K562 (cell line): ENCODE measurements at regions not wholly inside any gene's neighbourhood (a gene's known extent, or its start where the extent isn't known, plus 50 kb on each side); places are given as distances from the start of the nearest gene placed in this dataset.

ENCODE experiments used
- ATAC-seq: fragments of 200-7000 bp; cut with Tn5 transposase; 3 replicates; pipeline ENCODE4 v1.9.1; 2020; ENCODE audit warnings: moderate library complexity
- BruUV-seq: library from RNA; stranded (reverse); fragments of 400-500 nt; replicated peaks from 2 replicates; lab custom pipeline; 2021; lab: Mats Ljungman, UMichigan
- CTCF ChIA-PET: fragments of 300-600 bp; formaldehyde crosslinking; extraction: SDS; loops from one replicate; lab custom pipeline; 2021; ENCODE audit warnings: low intra/inter-chr PET ratio; lab: Yijun Ruan, JAX
- POLR2A ChIA-PET: fragments of 300-600, 350-650 bp; sonication (Branson Sonifier 250); formaldehyde crosslinking; extraction: SDS; loops from one replicate; lab custom pipeline; 2021; ENCODE audit warnings: antibody characterized with exemption, inconsistent platforms; lab: Yijun Ruan, JAX
- DNase-seq, 4 experiments: peaks; one replicate each; pipeline versions ENCODE4 v3.0.0 to v3.0.0-alpha.2; 2011 to 2018; ENCODE audit warnings: low spot score in 3 of 4, mixed read lengths in 3 of 4; ENCODE audit errors: extremely low read depth in 1 of 4
- FAIRE-seq: peaks from 2 replicates; lab custom pipeline; 2011; peaks lifted over from hg19 to GRCh38; lab: Jason Lieb, UNC
- H2AFZ ChIP-seq: 2 replicates; pipeline ENCODE4 v1.6.0; 2011; ENCODE audit warnings: low read depth, low read length, control low read depth, inconsistent platforms
- H3K27ac ChIP-seq: fragments of 200-600 bp; 3 replicates; pipeline ENCODE4 v1.8.0; 2011; ENCODE audit warnings: low read depth, mild to moderate bottlenecking, control low read depth, inconsistent platforms, low read length, moderate library complexity, mixed read lengths; ENCODE audit errors: extremely low read depth
- H3K27me3 ChIP-seq, 2 experiments: fragments of 300-600 bp in 1 of 2; 2 replicates in 1 of 2; 3 replicates in 1 of 2; pipeline versions ENCODE4 v1.6.0 to v1.8.0; 2011; ENCODE audit warnings: inconsistent platforms in 2 of 2, low read length in 2 of 2, mild to moderate bottlenecking in 1 of 2, mixed read lengths in 1 of 2, moderate library complexity in 1 of 2; ENCODE audit not compliant: control insufficient read depth in 2 of 2, insufficient read depth in 2 of 2
- H3K36me3 ChIP-seq: fragments of 300-600 bp; 3 replicates; pipeline ENCODE4 v1.8.0; 2011; ENCODE audit warnings: mild to moderate bottlenecking, low read length, inconsistent platforms; ENCODE audit not compliant: control insufficient read depth, insufficient read depth
- H3K4me1 ChIP-seq, 2 experiments: fragments of 200-600 bp in 1 of 2; replicated peaks in 1 of 2; 2 replicates in 1 of 2; 3 replicates in 1 of 2; pipeline versions ENCODE4 v1.5.1 to v1.8.0; 2011; ENCODE audit warnings: inconsistent platforms in 2 of 2, low read length in 2 of 2, mild to moderate bottlenecking in 1 of 2, mixed read lengths in 1 of 2, moderate library complexity in 1 of 2; ENCODE audit not compliant: control insufficient read depth in 2 of 2, insufficient read depth in 2 of 2
- H3K4me2 ChIP-seq: 2 replicates; pipeline ENCODE4 v1.6.1; 2011; ENCODE audit warnings: low read length, control low read depth, inconsistent platforms, mixed read lengths; ENCODE audit not compliant: insufficient read depth
- H3K4me3 ChIP-seq: fragments of 200-600 bp; sonication (generic), shearing (Covaris generic); 2 replicates; pipeline ENCODE4 v1.5.1; 2016; ENCODE audit warnings: control low read depth, inconsistent platforms
- H3K79me2 ChIP-seq: fragments of 200-600 bp; 3 replicates; pipeline ENCODE4 v1.8.0; 2011; ENCODE audit warnings: low read length, inconsistent platforms; ENCODE audit not compliant: control insufficient read depth, insufficient read depth
- H3K9ac ChIP-seq, 2 experiments: 2 replicates each; pipeline versions ENCODE4 v1.6.0 to v1.6.1; 2011; ENCODE audit warnings: low read depth in 2 of 2, low read length in 2 of 2, control low read depth in 1 of 2, inconsistent platforms in 1 of 2, mild to moderate bottlenecking in 1 of 2, mixed read lengths in 1 of 2; ENCODE audit not compliant: insufficient read depth in 1 of 2
- H3K9me1 ChIP-seq: one replicate; pipeline ENCODE4 v1.6.0; 2011; ENCODE audit warnings: inconsistent platforms, mild to moderate bottlenecking, low read length, moderate library complexity; ENCODE audit not compliant: control insufficient read depth, insufficient read depth
- H3K9me3 ChIP-seq: replicated peaks from 2 replicates; pipeline ENCODE4 v1.5.1; 2011; ENCODE audit warnings: low read depth, low read length, inconsistent platforms; ENCODE audit not compliant: control insufficient read depth, insufficient read depth
- H4K20me1 ChIP-seq: replicated peaks from 2 replicates; pipeline ENCODE4 v1.6.1; 2011; ENCODE audit warnings: low read length, inconsistent platforms, mixed read lengths; ENCODE audit not compliant: control insufficient read depth, insufficient read depth
- CBX3 ChIP-seq, 2 experiments: IDR thresholded peaks; 1 replicate in 1 of 2; 2 replicates in 1 of 2; pipeline ENCODE4 v1.6.1; 2012; ENCODE audit warnings: inconsistent platforms in 2 of 2, low read length in 2 of 2, borderline replicate concordance in 1 of 2, control low read depth in 1 of 2
- CC2D1A ChIP-seq: fragments of 450-650 bp; IDR thresholded peaks from 2 replicates; pipeline ENCODE4 v1.6.1; 2017; ENCODE audit warnings: mild to moderate bottlenecking
- E2F4 ChIP-seq: sonication (generic); formaldehyde crosslinking; IDR thresholded peaks from 2 replicates; pipeline ENCODE4 v1.8.0; 2022; ENCODE audit warnings: mild to moderate bottlenecking, low read depth, missing genetic modification reagents
- HES1 ChIP-seq: fragments of 450-650 bp; IDR thresholded peaks from 2 replicates; pipeline ENCODE4 v1.6.1; 2016; ENCODE audit warnings: low read depth, mild to moderate bottlenecking, moderate library complexity
- PATZ1 ChIP-seq: fragments of 250-450 bp; sonication (Bioruptor Pico); IDR thresholded peaks from 2 replicates; pipeline ENCODE4 v1.5.0; 2020; ENCODE audit warnings: mild to moderate bottlenecking, borderline replicate concordance
- RBM22 ChIP-seq: fragments of 200-400 bp; formaldehyde crosslinking; IDR thresholded peaks from 2 replicates; pipeline ENCODE4 v1.6.1; 2018; ENCODE audit warnings: low read length, low read depth; ENCODE audit not compliant: poor library complexity, severe bottlenecking
- RFX5 ChIP-seq: IDR thresholded peaks from 2 replicates; pipeline ENCODE4 v1.6.1; 2011; ENCODE audit warnings: low read depth, mild to moderate bottlenecking, improper control_type of control experiment, low read length
- SFPQ ChIP-seq: fragments of 200-400 bp; formaldehyde crosslinking; IDR thresholded peaks from 2 replicates; pipeline ENCODE4 v1.6.1; 2017; ENCODE audit warnings: mild to moderate bottlenecking, low read depth, low read length, moderate library complexity
- SMC3 ChIP-seq: conservative IDR thresholded peaks from 2 replicates; pipeline ENCODE4 v1.6.1; 2011; ENCODE audit warnings: low read depth, low read length, improper control_type of control experiment; ENCODE audit not compliant: insufficient read depth
- TFE3 ChIP-seq: fragments of 450-650 bp; formaldehyde crosslinking; IDR thresholded peaks from 2 replicates; pipeline ENCODE4 v1.4.0; 2020; ENCODE audit warnings: mild to moderate bottlenecking, mixed read lengths
- ZNF197 ChIP-seq: fragments of 200-800 bp; sonication (Bioruptor generic); IDR thresholded peaks from 2 replicates; pipeline ENCODE4 v1.6.1; 2016; ENCODE audit warnings: low read depth, missing genetic modification characterization, missing compliant biosample characterization
- ZNF3 ChIP-seq: fragments of 250-450 bp; sonication (Bioruptor Pico); IDR thresholded peaks from 2 replicates; pipeline ENCODE4 v1.5.0; 2021; ENCODE audit warnings: mild to moderate bottlenecking, moderate library complexity
- ZNF780A ChIP-seq: fragments of 250-450 bp; sonication (Bioruptor Pico); IDR thresholded peaks from 2 replicates; pipeline ENCODE4 v1.5.0; 2021; ENCODE audit warnings: mild to moderate bottlenecking
- WGBS: fragments of 100-300 bp; shearing (Covaris generic); methylation state at CpG from one replicate; pipeline ENCODE4 v1.1.6; 2016; ENCODE audit warnings: low coverage, mixed read lengths; ENCODE audit not compliant: insufficient coverage; ENCODE audit errors: missing lambda C conversion rate; 5-methylcytosine and 5-hydroxymethylcytosine counted together
- in situ Hi-C: fragments of 300-500 bp; cut with MboI; formaldehyde crosslinking; loops from 4 replicates; pipeline ENCODE4 v1.15.0; 2018; ENCODE audit warnings: inconsistent platforms, mixed read lengths
- intact Hi-C: fragments of 100-400 bp; cut with micrococcal nuclease; formaldehyde crosslinking; loops from 2 replicates; pipeline ENCODE4 v1.14.2; 2022

GRCh38 chr9:4422495-4422894 lies 67.8 kb upstream of the SLC1A1 start:
- no TSS peak for BruUV-seq
- POLR2A ChIA-PET, result no interaction called here
- Histone ChIP-seq H4K20me1 (no peaks in the 10 kb centered on the region), H3K27me3 (no peaks in the 10 kb centered on the region), H3K79me2 (no peaks in the 10 kb centered on the region), H2AFZ (no peak overlapping the region), H3K4me3 (no peak overlapping the region), H3K9me1 (no peaks in the 10 kb centered on the region), H3K4me2 (no peak overlapping the region), H3K9ac (no peak overlapping the region), H3K4me1 (no peaks in the 10 kb centered on the region), H3K9me3 (no peaks in the 10 kb centered on the region), H3K27ac (no peak overlapping the region), H3K36me3 (no peaks in the 10 kb centered on the region)
- in situ Hi-C loops (no loop called here), intact Hi-C loops (no loop called here)
- ATAC-seq (no peak), DNase-seq (no peak), FAIRE-seq (no peak)
- TF ChIP-seq ZNF3 (CRISPR knock-in tag) (no peak), PATZ1 (CRISPR knock-in tag) (no peak), SMC3 (no peak), E2F4 (CRISPR knock-in tag) (no peak), TFE3 (no peak), CC2D1A (no peak), RFX5 (no peak), CBX3 (IDR thresholded peaks at IDR 0.05; ENCODE audit: borderline replicate concordance in 1 of 2, low read length in 2 of 2) (no peak), RBM22 (no peak), SFPQ (no peak), ZNF197 (CRISPR knock-in tag) (no peak), HES1 (no peak), ZNF780A (CRISPR knock-in tag) (no peak)
- CTCF ChIA-PET, result no interaction called here
- 0% methylated on average over 2 of the region's 2 CpGs for WGBS
